ENCODE measurements at regions not wholly inside any gene's neighbourhood (a gene's known extent, or its start where the extent isn't known, plus 50 kb on each side); places are given as distances from the start of the nearest gene placed in this dataset.

GRCh38 chr17:71866095-71866494 lies 254.7 kb upstream of the SOX9 start:
- TF ChIP-seq CTCF (IDR thresholded peaks at IDR 0.05) = no peak
- no peak for TF ChIP-seq POLR2A (IDR thresholded peaks at IDR 0.05)
- no peak for TF ChIP-seq EP300 (IDR thresholded peaks at IDR 0.05)

Data from ovary (tissue), 3 donors.